ENCODE measurements at regions not wholly inside any gene's neighbourhood (a gene's known extent, or its start where the extent isn't known, plus 50 kb on each side); places are given as distances from the start of the nearest gene placed in this dataset.

- TF ChIP-seq ZNF792 (CRISPR knock-in tag; IDR thresholded peaks at IDR 0.05), result no peak
These were observed 794.6 kb upstream of the LRRN3 start (continued) for GRCh38 chr7:110296321-110296720.

- 0% methylated on average over 1 of the region's 1 CpG for WGBS (ENCODE audit: low lambda C conversion rate)
- Histone ChIP-seq H2AFZ (ENCODE audit: low read length) (no peak overlapping the region), H3K4me3 (replicated peaks in 1 of 3; ENCODE audit: insufficient read depth in 1 of 3, low read depth in 2 of 3, low read length in 3 of 3) (no peak overlapping the region), H3K4me2 (ENCODE audit: low read depth, low read length) (no peak overlapping the region), H3K9me3 (ENCODE audit: low read length) (no peaks in the 10 kb centered on the region), H3K36me3 (replicated peaks in 1 of 2; ENCODE audit: control insufficient read depth in 1 of 2, insufficient read depth in 2 of 2, low read length in 2 of 2) (no peaks in the 10 kb centered on the region), H3K27ac (ENCODE audit: extremely low read length, insufficient read depth, low read length) (no peak overlapping the region), H3K4me1 (ENCODE audit: insufficient read depth, low read length) (no peaks in the 10 kb centered on the region), H3K9ac (ENCODE audit: insufficient read depth, low read depth, low read length) (no peak overlapping the region), H4K20me1 (ENCODE audit: insufficient read depth, low read length) (no peaks in the 10 kb centered on the region), H3K79me2 (ENCODE audit: insufficient read depth, low read length) (no peaks in the 10 kb centered on the region), H3K27me3 (ENCODE audit: control insufficient read depth in 1 of 2, insufficient read depth in 2 of 2, low read length in 2 of 2) (no peaks in the 10 kb centered on the region)
- intact Hi-C loops (cut with micrococcal nuclease; ENCODE audit: unreplicated experiment), result no loop called here
- DNase-seq (ENCODE audit: low spot score), result no peak
- in situ Hi-C loops (cut with HindIII; ENCODE audit: extremely low pct_ligation_motif_present, low pct_unique_long_range_greater_than_20kb), result no loop called here
- TF ChIP-seq CEBPB (IDR thresholded peaks at IDR 0.05; ENCODE audit: borderline replicate concordance, low read depth, low read length) (peak; percentile 33; the same call in 1 of the 2 replicates), PBX2 (CRISPR knock-in tag; IDR thresholded peaks at IDR 0.05) (no peak), SMAD9 (CRISPR knock-in tag; IDR thresholded peaks at IDR 0.05) (no peak), HNF4A (CRISPR knock-in tag; IDR thresholded peaks at IDR 0.05) (no peak)
- ATAC-seq, result no peak
- FAIRE-seq, result no peak
- no TSS peak for BruUV-seq (replicated peaks)
- POLR2A ChIA-PET, result no interaction called here
- CTCF ChIA-PET (ENCODE audit: low intra/inter-chr PET ratio, low total read pairs), result no interaction called here
These were observed 783.2 kb upstream of the LRRN3 start for GRCh38 chr7:110307776-110308175.

- no peak for ATAC-seq
- in situ Hi-C loops (cut with HindIII; ENCODE audit: extremely low pct_ligation_motif_present, low pct_unique_long_range_greater_than_20kb), result no loop called here
- no peak overlapping the region for H3K4me3 ChIP-seq (replicated peaks in 1 of 3; ENCODE audit: insufficient read depth in 1 of 3, low read depth in 2 of 3, low read length in 3 of 3)
- H3K27me3 ChIP-seq (ENCODE audit: control insufficient read depth in 1 of 2, insufficient read depth in 2 of 2, low read length in 2 of 2), result no peaks in the 10 kb centered on the region
- no TSS peak for BruUV-seq (replicated peaks)
- H4K20me1 ChIP-seq (ENCODE audit: insufficient read depth, low read length), result no peaks in the 10 kb centered on the region
- no peaks in the 10 kb centered on the region for H3K36me3 ChIP-seq (replicated peaks in 1 of 2; ENCODE audit: control insufficient read depth in 1 of 2, insufficient read depth in 2 of 2, low read length in 2 of 2)
- WGBS (ENCODE audit: low lambda C conversion rate), result 7% methylated on average over 4 of the region's 5 CpGs
- ChIA-PET POLR2A (no interaction called here), CTCF (ENCODE audit: low intra/inter-chr PET ratio, low total read pairs) (no interaction called here)
- intact Hi-C loops (cut with micrococcal nuclease; ENCODE audit: unreplicated experiment), result no loop called here
- no peaks in the 10 kb centered on the region for H3K79me2 ChIP-seq (ENCODE audit: insufficient read depth, low read length)
- no peak for DNase-seq (ENCODE audit: low spot score)
- no peaks in the 10 kb centered on the region for H3K4me1 ChIP-seq (ENCODE audit: insufficient read depth, low read length)
- H3K4me2 ChIP-seq (ENCODE audit: low read depth, low read length), result no peak overlapping the region
- no peak for FAIRE-seq
- no peak overlapping the region for H3K27ac ChIP-seq (ENCODE audit: extremely low read length, insufficient read depth, low read length)
- H2AFZ ChIP-seq (ENCODE audit: low read length), result no peak overlapping the region
- no peak overlapping the region for H3K9ac ChIP-seq (ENCODE audit: insufficient read depth, low read depth, low read length)
- no peaks in the 10 kb centered on the region for H3K9me3 ChIP-seq (ENCODE audit: low read length)
- TF ChIP-seq SIN3A (IDR thresholded peaks at IDR 0.05; ENCODE audit: borderline replicate concordance, low read depth, low read length) (no peak), HOXA7 (CRISPR knock-in tag; IDR thresholded peaks at IDR 0.05) (no peak), PRPF4 (IDR thresholded peaks at IDR 0.05; ENCODE audit: low read depth, low read length, poor library complexity, severe bottlenecking) (no peak), ATF7 (IDR thresholded peaks at IDR 0.05) (no peak), ATF7 (CRISPR knock-in tag; IDR thresholded peaks at IDR 0.05) (no peak), RARG (CRISPR knock-in tag; IDR thresholded peaks at IDR 0.05; ENCODE audit: low read depth) (no peak), ATF4 (CRISPR knock-in tag; IDR thresholded peaks at IDR 0.05) (no peak)
- TF ChIP-seq, protein P1, sequence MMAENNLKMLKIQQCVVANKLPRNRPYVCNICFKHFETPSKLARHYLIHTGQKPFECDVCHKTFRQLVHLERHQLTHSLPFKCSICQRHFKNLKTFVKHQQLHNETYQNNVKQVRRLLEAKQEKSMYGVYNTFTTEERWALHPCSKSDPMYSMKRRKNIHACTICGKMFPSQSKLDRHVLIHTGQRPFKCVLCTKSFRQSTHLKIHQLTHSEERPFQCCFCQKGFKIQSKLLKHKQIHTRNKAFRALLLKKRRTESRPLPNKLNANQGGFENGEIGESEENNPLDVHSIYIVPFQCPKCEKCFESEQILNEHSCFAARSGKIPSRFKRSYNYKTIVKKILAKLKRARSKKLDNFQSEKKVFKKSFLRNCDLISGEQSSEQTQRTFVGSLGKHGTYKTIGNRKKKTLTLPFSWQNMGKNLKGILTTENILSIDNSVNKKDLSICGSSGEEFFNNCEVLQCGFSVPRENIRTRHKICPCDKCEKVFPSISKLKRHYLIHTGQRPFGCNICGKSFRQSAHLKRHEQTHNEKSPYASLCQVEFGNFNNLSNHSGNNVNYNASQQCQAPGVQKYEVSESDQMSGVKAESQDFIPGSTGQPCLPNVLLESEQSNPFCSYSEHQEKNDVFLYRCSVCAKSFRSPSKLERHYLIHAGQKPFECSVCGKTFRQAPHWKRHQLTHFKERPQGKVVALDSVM (CRISPR knock-in tag; IDR thresholded peaks at IDR 0.05), result no peak
- TF ChIP-seq, protein P2, sequence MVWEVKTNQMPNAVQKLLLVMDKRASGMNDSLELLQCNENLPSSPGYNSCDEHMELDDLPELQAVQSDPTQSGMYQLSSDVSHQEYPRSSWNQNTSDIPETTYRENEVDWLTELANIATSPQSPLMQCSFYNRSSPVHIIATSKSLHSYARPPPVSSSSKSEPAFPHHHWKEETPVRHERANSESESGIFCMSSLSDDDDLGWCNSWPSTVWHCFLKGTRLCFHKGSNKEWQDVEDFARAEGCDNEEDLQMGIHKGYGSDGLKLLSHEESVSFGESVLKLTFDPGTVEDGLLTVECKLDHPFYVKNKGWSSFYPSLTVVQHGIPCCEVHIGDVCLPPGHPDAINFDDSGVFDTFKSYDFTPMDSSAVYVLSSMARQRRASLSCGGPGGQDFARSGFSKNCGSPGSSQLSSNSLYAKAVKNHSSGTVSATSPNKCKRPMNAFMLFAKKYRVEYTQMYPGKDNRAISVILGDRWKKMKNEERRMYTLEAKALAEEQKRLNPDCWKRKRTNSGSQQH (CRISPR knock-in tag; IDR thresholded peaks at IDR 0.05; ENCODE audit: low read depth), result no peak
These were observed 782.1 kb upstream of the LRRN3 start for GRCh38 chr7:110308791-110309190.
